Esophagus squamous epithelium (tissue), 4 donors: ENCODE measurements at regions not wholly inside any gene's neighbourhood (a gene's known extent, or its start where the extent isn't known, plus 50 kb on each side); places are given as distances from the start of the nearest gene placed in this dataset.

Experiments used
- CTCF ChIP-seq, 6 experiments: fragments of 450-650 bp in 4 of 6; fragments of 200-600 bp in 2 of 6; sonication (generic) in 2 of 6; IDR thresholded peaks; one replicate each; pipeline ENCODE4 v1.5.1; 2016 to 2019; ENCODE audit warnings: antibody characterized with exemption in 6 of 6, mild to moderate bottlenecking in 4 of 6, moderate library complexity in 4 of 6
- POLR2A ChIP-seq, 4 donors: fragments of 450-650 bp; IDR thresholded peaks; one replicate each; pipeline ENCODE4 v1.6.1; 2017; ENCODE audit warnings: antibody characterized with exemption in 4 of 4, mild to moderate bottlenecking in 4 of 4, moderate library complexity in 3 of 4

GRCh38 chr5:62199792-62200716 lies 106.0 kb upstream of the KIF2A start:
- TF ChIP-seq CTCF (IDR thresholded peaks at IDR 0.05): no peak
- TF ChIP-seq POLR2A (IDR thresholded peaks at IDR 0.05): no peak
